Thymus (tissue), 11 donors: ENCODE measurements at regions not wholly inside any gene's neighbourhood (a gene's known extent, or its start where the extent isn't known, plus 50 kb on each side); places are given as distances from the start of the nearest gene placed in this dataset.

Experiments used
- DNase-seq, 9 donors: peaks; one replicate each; pipeline ENCODE4 v3.0.0-alpha.2; 2013; ENCODE audit warnings: low spot score in 9 of 9, low read depth in 6 of 9, missing footprints in 1 of 9
- H3K27ac ChIP-seq, 2 donors: one replicate each; pipeline ENCODE4 v1.5.1; 2013; ENCODE audit warnings: control low read depth in 1 of 2, low read depth in 1 of 2, low read length in 1 of 2, mild to moderate bottlenecking in 1 of 2, moderate library complexity in 1 of 2
- H3K27me3 ChIP-seq, 2 donors: one replicate each; pipeline ENCODE4 v1.5.1; 2013; ENCODE audit warnings: low read length in 1 of 2; ENCODE audit not compliant: control insufficient read depth in 2 of 2, insufficient read depth in 1 of 2
- H3K36me3 ChIP-seq, 2 donors: one replicate each; pipeline ENCODE4 v1.5.1; 2013; ENCODE audit warnings: low read length in 1 of 2, mild to moderate bottlenecking in 1 of 2, moderate library complexity in 1 of 2; ENCODE audit not compliant: control insufficient read depth in 2 of 2, insufficient read depth in 2 of 2
- H3K4me1 ChIP-seq, 2 donors: one replicate each; pipeline ENCODE4 v1.5.1; 2013; ENCODE audit warnings: low read length in 2 of 2; ENCODE audit not compliant: control insufficient read depth in 2 of 2, insufficient read depth in 2 of 2
- H3K4me3 ChIP-seq, 2 donors: one replicate each; pipeline ENCODE4 v1.5.1; 2013; ENCODE audit warnings: low read length in 2 of 2, control low read depth in 1 of 2, mild to moderate bottlenecking in 1 of 2
- H3K9me3 ChIP-seq, 2 donors: one replicate each; pipeline ENCODE4 v1.5.1; 2013; ENCODE audit warnings: low read length in 1 of 2, mild to moderate bottlenecking in 1 of 2; ENCODE audit not compliant: control insufficient read depth in 2 of 2, insufficient read depth in 1 of 2
- WGBS: extraction: QIAGEN DNeasy Blood & Tissue Kit; methylation state at CpG from one replicate; pipeline ENCODE4 v1.1.7; 2013; 5-methylcytosine and 5-hydroxymethylcytosine counted together
- donor health status: healthy.

DNA sequence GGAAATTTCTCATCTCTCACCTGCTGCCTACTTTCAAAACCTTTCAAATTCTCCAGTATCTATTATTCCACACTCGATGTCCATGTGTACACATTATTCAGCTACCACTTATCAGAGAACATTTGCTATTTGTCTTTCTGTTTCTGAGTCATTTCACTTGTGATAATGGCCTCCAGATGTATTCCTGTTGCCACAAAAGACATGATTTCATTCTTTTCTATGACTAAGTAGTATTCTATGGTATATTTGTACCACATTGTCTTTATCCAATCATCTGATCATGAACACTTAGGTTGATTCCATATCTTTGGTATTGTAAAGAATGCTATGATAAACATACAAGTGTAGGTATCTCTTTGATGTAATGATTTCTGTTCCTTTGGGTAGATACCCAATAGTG, 310.1 kb upstream of the SPOCK3 start:
- Histone ChIP-seq H3K27me3 (no peaks in the 10 kb centered on the region), H3K9me3 (no peaks in the 10 kb centered on the region), H3K27ac (no peak overlapping the region), H3K4me3 (no peak overlapping the region), H3K4me1 (no peaks in the 10 kb centered on the region), H3K36me3 (no peaks in the 10 kb centered on the region)
- 81% methylated on average over 1 of the region's 1 CpG for WGBS
- DNase-seq: no peak

DNA sequence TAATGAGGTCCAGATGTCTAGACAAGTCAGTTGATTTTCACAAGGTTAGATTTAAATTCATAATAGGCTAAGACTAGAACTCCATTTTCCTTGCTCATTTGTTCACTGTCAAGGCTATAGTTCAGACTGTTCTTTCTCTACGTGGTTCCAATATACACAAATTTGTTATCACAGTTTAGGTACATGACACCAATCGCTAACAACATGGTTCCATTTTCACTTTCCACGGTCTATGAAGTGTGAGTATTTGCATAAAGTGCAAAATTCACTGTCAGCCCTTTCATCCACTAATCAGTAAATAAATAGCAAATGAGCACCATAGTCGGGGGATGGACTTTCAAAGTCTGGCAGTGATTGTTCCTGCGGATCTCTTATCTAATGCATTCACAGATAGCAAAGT, 315.7 kb upstream of the SPOCK3 start:
- H3K36me3 ChIP-seq: no peaks in the 10 kb centered on the region
- no peaks in the 10 kb centered on the region for H3K9me3 ChIP-seq
- no peak overlapping the region for H3K27ac ChIP-seq
- no peak for DNase-seq
- H3K4me3 ChIP-seq: no peak overlapping the region
- H3K4me1 ChIP-seq: no peaks in the 10 kb centered on the region
- whole genome bisulfite sequencing: 90% methylated on average over 5 of the region's 5 CpGs
- H3K27me3 ChIP-seq: no peaks in the 10 kb centered on the region

DNA sequence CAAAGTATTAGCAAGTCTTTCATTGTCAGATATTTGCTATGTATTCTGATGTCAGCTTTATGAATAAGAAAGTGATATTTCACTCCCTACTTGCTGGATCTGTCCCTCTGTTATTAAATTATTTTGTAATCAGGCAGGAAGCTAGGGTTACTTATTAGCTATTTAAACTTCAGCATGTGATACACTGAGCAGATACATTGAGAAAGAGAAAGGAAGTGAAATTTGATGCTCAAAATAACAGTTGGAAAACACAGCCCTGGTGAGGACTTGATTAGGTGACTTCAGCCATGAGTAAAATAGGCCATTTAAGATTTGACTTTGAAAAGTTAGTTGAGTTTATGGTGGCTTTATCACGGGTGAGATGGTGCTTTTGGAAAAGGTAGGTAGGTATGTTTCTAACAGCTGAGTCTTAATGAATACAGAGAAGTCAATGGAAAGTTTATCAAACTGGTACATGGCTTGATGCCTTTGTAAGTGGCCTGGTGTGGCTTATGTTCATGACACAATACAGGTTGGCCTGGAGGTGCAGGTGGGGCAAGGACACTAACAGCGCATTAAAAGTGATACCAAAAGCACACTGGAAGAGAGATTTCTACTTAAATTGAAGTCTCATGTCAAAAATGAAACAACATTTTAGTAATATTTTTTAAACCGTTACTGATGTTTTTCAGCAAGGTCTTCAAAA, 321.2 kb upstream of the SPOCK3 start:
- H3K27me3 ChIP-seq: no peaks in the 10 kb centered on the region

GRCh38 chr4:167578906-167579305, 344.6 kb upstream of the SPOCK3 start:
- no peak for DNase-seq
- peaks cover 1 to 14% of the 10 kb centered on the region in 2 donors for H3K9me3 ChIP-seq
- no peaks in the 10 kb centered on the region for H3K27me3 ChIP-seq
- no peak overlapping the region for H3K27ac ChIP-seq
- no peak overlapping the region for H3K4me3 ChIP-seq
- no peaks in the 10 kb centered on the region for H3K4me1 ChIP-seq
- 65% methylated on average over 2 of the region's 2 CpGs for WGBS
- H3K36me3 ChIP-seq: no peaks in the 10 kb centered on the region

More for the DNA sequence above, 321.2 kb upstream of the SPOCK3 start:
- DNase-seq: no peak
- Histone ChIP-seq H3K36me3 (no peaks in the 10 kb centered on the region), H3K27ac (no peak overlapping the region), H3K4me3 (no peak overlapping the region), H3K4me1 (no peaks in the 10 kb centered on the region), H3K9me3 (no peaks in the 10 kb centered on the region)
- WGBS: 95% methylated on average over 3 of the region's 3 CpGs

DNA sequence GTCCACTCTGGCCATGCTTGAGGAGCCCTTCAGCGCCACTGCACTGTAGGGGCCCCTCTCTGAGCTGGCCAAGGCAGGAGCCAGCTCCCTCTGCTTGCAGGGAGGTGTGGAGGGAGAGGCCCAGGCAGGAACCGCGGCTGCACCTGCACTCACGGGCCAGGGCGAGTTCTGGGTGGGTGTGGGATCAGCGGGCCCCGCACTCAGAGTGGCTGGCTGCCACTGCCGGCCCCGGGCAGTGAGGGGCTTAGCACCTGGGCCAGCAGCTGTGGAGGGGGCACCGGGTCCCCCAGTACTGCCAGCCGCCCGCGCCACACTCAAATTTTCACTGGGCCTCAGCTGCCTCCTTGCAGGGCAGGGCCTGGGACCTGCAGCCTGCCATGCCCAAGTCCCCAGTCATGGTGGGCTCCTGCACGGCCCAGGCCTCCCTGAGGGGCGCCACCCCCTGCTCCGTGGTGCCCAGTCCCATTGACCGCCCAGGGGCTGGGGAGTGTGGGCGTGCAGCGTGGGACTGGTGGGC, 347.2 kb upstream of the SPOCK3 start:
- Histone ChIP-seq H3K9me3 (peaks cover 1 to 14% of the 10 kb centered on the region in 2 donors), H3K27me3 (no peaks in the 10 kb centered on the region), H3K36me3 (no peaks in the 10 kb centered on the region), H3K27ac (no peak overlapping the region), H3K4me3 (no peak overlapping the region), H3K4me1 (no peaks in the 10 kb centered on the region)
- 90% methylated on average over 19 of the region's 19 CpGs for WGBS
- DNase-seq: no peak

DNA sequence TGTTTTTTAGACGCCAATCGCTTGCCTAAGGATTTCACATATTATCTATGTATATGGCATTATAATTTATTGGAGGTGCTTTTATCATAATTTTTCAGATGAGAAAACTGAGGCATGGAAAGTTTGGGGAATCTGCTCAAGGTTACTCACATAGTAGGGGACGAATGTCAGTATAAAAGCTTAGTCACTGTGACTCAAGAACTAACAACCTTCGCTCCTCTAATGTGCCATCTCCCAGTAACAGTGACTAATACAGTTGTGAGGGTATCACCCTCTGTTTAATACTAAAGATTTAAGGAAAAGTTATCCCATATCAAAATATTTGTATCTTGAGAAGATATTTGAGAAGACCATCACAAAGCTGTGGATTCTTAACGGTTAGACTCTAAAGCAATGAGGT, 353.1 kb upstream of the SPOCK3 start:
- Histone ChIP-seq H3K9me3 (peaks cover 0 to under 1% of the 10 kb centered on the region in 2 donors), H3K27me3 (no peaks in the 10 kb centered on the region), H3K36me3 (no peaks in the 10 kb centered on the region), H3K4me1 (no peaks in the 10 kb centered on the region), H3K4me3 (no peak overlapping the region), H3K27ac (no peak overlapping the region)
- DNase-seq: no peak
- WGBS: 92% methylated on average over 5 of the region's 5 CpGs

DNA sequence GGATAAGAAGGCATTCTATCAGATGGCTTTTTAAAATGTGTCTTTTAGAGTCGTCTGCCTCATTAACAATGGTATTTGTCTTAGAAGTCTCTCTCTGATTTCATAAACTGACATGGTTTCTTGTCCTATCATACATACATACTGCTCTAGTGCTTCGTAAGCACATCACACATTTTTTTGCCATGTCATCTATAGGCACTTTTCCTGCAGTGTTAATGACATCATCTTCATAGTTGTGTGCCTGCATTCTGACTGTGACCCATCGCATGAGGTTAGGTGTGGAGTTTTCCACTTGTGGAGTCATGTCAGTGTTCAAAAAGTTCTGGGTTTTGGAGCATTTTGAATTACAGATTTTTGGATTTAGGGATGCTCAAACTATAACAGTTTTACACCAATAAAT, 361.6 kb upstream of the SPOCK3 start:
- no peaks in the 10 kb centered on the region for H3K27me3 ChIP-seq

GRCh38 chr4:167602157-167602556, 367.9 kb upstream of the SPOCK3 start:
- Histone ChIP-seq H3K36me3 (no peaks in the 10 kb centered on the region), H3K4me3 (no peak overlapping the region), H3K27me3 (no peaks in the 10 kb centered on the region), H3K9me3 (no peaks in the 10 kb centered on the region), H3K27ac (no peak overlapping the region), H3K4me1 (no peaks in the 10 kb centered on the region)
- WGBS: 92% methylated on average over 2 of the region's 2 CpGs
- DNase-seq: no peak

More for the DNA sequence above, 361.6 kb upstream of the SPOCK3 start:
- DNase-seq: no peak
- no peak overlapping the region for H3K27ac ChIP-seq
- no peaks in the 10 kb centered on the region for H3K4me1 ChIP-seq
- WGBS: 95% methylated on average over 3 of the region's 3 CpGs
- H3K9me3 ChIP-seq: no peaks in the 10 kb centered on the region
- H3K36me3 ChIP-seq: no peaks in the 10 kb centered on the region
- H3K4me3 ChIP-seq: no peak overlapping the region

- H3K4me3 ChIP-seq: no peak overlapping the region
- no peaks in the 10 kb centered on the region for H3K9me3 ChIP-seq
- DNase-seq: peak in 5 of 9 donors; percentile 4 to 39 (median 18)
- H3K27ac ChIP-seq: no peak overlapping the region
- no peaks in the 10 kb centered on the region for H3K4me1 ChIP-seq
- no peaks in the 10 kb centered on the region for H3K36me3 ChIP-seq
- WGBS: 64% methylated on average over 4 of the region's 4 CpGs
- no peaks in the 10 kb centered on the region for H3K27me3 ChIP-seq
Measured at GRCh38 chr4:167606551-167606950, 372.3 kb upstream of the SPOCK3 start.
